HCT116 (cell line): ENCODE measurements at regions not wholly inside any gene's neighbourhood (a gene's known extent, or its start where the extent isn't known, plus 50 kb on each side); places are given as distances from the start of the nearest gene placed in this dataset.

Experiments used
- EZH2 ChIP-seq: fragments of 200-600 bp; sonication (generic); IDR thresholded peaks from 2 replicates; pipeline ENCODE4 v1.6.1; 2017; ENCODE audit warnings: antibody characterized with exemption, mixed run types
- POLR2A ChIP-seq: IDR thresholded peaks from 2 replicates; pipeline ENCODE4 v1.7.0; 2011; ENCODE audit warnings: borderline replicate concordance; ENCODE audit not compliant: insufficient read depth, insufficient read length; ENCODE audit errors: extremely low read depth
- POLR2AphosphoS5 ChIP-seq: IDR thresholded peaks from 2 replicates; pipeline ENCODE4 v1.6.1; 2011; ENCODE audit warnings: mild to moderate bottlenecking, low read depth, low read length, moderate library complexity
- SIN3A ChIP-seq: IDR thresholded peaks from 2 replicates; pipeline ENCODE4 v1.6.1; 2012; ENCODE audit warnings: low read depth
- SRF ChIP-seq: IDR thresholded peaks from 2 replicates; pipeline ENCODE4 v1.6.1; 2012; ENCODE audit warnings: low read depth
- YY1 ChIP-seq: IDR thresholded peaks from 2 replicates; pipeline ENCODE4 v1.6.1; 2011; ENCODE audit warnings: low read length, low read depth, moderate library complexity, mild to moderate bottlenecking; ENCODE audit not compliant: insufficient replicate concordance; ENCODE audit errors: extremely low read depth
- TF ChIP-seq, protein P1 (sequence below): IDR thresholded peaks from 2 replicates; pipeline ENCODE4 v1.6.1; 2011; ENCODE audit warnings: mild to moderate bottlenecking, low read length, moderate library complexity; ENCODE audit not compliant: insufficient replicate concordance; ENCODE audit errors: extremely low read depth
- TF ChIP-seq, protein P2 (sequence below), 3 experiments: fragments of 200-600 bp in 1 of 3; sonication (generic) in 1 of 3; IDR thresholded peaks in 2 of 3; conservative IDR thresholded peaks in 1 of 3; 2 replicates each; pipeline ENCODE4 v1.5.1; 2012 to 2017; ENCODE audit warnings: low read depth in 2 of 3, low read length in 2 of 3, antibody characterized with exemption in 1 of 3, borderline replicate concordance in 1 of 3, control low read depth in 1 of 3, mild to moderate bottlenecking in 1 of 3, mixed read lengths in 1 of 3, mixed run types in 1 of 3, moderate library complexity in 1 of 3; ENCODE audit not compliant: insufficient read depth in 1 of 3
- TF ChIP-seq, protein P3 (sequence below): IDR thresholded peaks from 2 replicates; pipeline ENCODE4 v1.6.1; 2012
- TF ChIP-seq, protein P4 (sequence below): IDR thresholded peaks from 2 replicates; pipeline ENCODE4 v1.6.1; 2012

DNA sequence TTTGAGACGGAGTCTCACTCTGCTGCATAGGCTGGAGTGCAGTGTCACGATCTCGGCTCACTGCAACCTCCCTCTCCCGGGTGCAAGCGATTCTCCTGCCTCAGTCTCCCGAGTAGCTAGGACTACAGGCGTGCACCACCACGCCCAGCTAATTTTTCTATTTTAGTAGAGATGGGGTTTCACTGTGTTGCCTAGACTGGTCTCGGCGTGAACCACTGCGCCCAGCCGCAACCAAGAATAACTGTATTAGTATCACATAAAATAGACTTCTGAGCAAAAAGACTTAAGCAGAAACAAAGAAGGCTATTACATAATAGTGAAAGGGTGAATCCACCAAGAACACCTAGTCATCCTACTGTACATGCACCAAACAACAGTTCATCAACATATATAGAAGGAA, 67.6 kb upstream of the TFEC start:
- TF ChIP-seq, protein P1, sequence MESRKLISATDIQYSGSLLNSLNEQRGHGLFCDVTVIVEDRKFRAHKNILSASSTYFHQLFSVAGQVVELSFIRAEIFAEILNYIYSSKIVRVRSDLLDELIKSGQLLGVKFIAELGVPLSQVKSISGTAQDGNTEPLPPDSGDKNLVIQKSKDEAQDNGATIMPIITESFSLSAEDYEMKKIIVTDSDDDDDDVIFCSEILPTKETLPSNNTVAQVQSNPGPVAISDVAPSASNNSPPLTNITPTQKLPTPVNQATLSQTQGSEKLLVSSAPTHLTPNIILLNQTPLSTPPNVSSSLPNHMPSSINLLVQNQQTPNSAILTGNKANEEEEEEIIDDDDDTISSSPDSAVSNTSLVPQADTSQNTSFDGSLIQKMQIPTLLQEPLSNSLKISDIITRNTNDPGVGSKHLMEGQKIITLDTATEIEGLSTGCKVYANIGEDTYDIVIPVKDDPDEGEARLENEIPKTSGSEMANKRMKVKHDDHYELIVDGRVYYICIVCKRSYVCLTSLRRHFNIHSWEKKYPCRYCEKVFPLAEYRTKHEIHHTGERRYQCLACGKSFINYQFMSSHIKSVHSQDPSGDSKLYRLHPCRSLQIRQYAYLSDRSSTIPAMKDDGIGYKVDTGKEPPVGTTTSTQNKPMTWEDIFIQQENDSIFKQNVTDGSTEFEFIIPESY: no peak
- TF ChIP-seq, protein P2, sequence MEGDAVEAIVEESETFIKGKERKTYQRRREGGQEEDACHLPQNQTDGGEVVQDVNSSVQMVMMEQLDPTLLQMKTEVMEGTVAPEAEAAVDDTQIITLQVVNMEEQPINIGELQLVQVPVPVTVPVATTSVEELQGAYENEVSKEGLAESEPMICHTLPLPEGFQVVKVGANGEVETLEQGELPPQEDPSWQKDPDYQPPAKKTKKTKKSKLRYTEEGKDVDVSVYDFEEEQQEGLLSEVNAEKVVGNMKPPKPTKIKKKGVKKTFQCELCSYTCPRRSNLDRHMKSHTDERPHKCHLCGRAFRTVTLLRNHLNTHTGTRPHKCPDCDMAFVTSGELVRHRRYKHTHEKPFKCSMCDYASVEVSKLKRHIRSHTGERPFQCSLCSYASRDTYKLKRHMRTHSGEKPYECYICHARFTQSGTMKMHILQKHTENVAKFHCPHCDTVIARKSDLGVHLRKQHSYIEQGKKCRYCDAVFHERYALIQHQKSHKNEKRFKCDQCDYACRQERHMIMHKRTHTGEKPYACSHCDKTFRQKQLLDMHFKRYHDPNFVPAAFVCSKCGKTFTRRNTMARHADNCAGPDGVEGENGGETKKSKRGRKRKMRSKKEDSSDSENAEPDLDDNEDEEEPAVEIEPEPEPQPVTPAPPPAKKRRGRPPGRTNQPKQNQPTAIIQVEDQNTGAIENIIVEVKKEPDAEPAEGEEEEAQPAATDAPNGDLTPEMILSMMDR (IDR thresholded peaks at IDR 0.05 in 2 of 3, conservative IDR thresholded peaks at IDR 0.05 in 1 of 3; ENCODE audit: borderline replicate concordance in 1 of 3, insufficient read depth in 1 of 3, low read depth in 2 of 3, low read length in 2 of 3): no peak
- TF ChIP-seq SRF (no peak), YY1 (no peak), POLR2A (no peak), POLR2AphosphoS5 (no peak), SIN3A (no peak), EZH2 (no peak)
- TF ChIP-seq, protein P3, sequence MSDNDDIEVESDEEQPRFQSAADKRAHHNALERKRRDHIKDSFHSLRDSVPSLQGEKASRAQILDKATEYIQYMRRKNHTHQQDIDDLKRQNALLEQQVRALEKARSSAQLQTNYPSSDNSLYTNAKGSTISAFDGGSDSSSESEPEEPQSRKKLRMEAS: no peak
- TF ChIP-seq, protein P4, sequence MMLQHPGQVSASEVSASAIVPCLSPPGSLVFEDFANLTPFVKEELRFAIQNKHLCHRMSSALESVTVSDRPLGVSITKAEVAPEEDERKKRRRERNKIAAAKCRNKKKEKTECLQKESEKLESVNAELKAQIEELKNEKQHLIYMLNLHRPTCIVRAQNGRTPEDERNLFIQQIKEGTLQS: no peak
